ENCODE measurements at regions not wholly inside any gene's neighbourhood (a gene's known extent, or its start where the extent isn't known, plus 50 kb on each side); places are given as distances from the start of the nearest gene placed in this dataset.

DNA sequence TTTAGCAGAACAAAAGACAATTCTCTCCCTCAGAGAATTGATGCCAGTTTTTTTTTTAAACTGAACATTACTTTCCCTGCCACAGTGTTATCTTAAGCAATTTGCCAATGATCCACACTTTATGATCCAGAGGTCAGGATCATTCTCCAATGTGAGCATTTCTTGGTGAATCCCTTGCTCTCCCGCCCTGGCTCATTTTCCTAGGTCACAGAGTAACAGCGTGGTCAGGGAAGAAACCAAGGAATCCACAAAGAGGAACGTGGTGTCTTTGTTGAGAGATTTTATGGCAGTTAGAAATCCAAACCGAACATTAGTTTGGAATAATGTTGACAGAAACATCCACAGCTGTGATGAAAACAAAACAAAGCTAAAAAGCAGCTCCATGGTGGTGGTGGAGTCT is 250.3 kb downstream of the TTC32 start:
- TF ChIP-seq SIN3A (IDR thresholded peaks at IDR 0.05; ENCODE audit: borderline replicate concordance, insufficient read depth, low read length) (no peak), POLR2AphosphoS5 (IDR thresholded peaks at IDR 0.05; ENCODE audit: low read depth, low read length) (no peak), FOXP2 (optimal IDR thresholded peaks at IDR 0.05; ENCODE audit: borderline replicate concordance, extremely low read depth, extremely low read length, insufficient read depth) (no peak), TAF1 (IDR thresholded peaks at IDR 0.05; ENCODE audit: borderline replicate concordance, insufficient read depth, low read length) (no peak)
- TF ChIP-seq, protein P1, sequence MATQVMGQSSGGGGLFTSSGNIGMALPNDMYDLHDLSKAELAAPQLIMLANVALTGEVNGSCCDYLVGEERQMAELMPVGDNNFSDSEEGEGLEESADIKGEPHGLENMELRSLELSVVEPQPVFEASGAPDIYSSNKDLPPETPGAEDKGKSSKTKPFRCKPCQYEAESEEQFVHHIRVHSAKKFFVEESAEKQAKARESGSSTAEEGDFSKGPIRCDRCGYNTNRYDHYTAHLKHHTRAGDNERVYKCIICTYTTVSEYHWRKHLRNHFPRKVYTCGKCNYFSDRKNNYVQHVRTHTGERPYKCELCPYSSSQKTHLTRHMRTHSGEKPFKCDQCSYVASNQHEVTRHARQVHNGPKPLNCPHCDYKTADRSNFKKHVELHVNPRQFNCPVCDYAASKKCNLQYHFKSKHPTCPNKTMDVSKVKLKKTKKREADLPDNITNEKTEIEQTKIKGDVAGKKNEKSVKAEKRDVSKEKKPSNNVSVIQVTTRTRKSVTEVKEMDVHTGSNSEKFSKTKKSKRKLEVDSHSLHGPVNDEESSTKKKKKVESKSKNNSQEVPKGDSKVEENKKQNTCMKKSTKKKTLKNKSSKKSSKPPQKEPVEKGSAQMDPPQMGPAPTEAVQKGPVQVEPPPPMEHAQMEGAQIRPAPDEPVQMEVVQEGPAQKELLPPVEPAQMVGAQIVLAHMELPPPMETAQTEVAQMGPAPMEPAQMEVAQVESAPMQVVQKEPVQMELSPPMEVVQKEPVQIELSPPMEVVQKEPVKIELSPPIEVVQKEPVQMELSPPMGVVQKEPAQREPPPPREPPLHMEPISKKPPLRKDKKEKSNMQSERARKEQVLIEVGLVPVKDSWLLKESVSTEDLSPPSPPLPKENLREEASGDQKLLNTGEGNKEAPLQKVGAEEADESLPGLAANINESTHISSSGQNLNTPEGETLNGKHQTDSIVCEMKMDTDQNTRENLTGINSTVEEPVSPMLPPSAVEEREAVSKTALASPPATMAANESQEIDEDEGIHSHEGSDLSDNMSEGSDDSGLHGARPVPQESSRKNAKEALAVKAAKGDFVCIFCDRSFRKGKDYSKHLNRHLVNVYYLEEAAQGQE (IDR thresholded peaks at IDR 0.05; ENCODE audit: insufficient read depth in 1 of 2, low read depth in 2 of 2, low read length in 2 of 2): no peak

DNA sequence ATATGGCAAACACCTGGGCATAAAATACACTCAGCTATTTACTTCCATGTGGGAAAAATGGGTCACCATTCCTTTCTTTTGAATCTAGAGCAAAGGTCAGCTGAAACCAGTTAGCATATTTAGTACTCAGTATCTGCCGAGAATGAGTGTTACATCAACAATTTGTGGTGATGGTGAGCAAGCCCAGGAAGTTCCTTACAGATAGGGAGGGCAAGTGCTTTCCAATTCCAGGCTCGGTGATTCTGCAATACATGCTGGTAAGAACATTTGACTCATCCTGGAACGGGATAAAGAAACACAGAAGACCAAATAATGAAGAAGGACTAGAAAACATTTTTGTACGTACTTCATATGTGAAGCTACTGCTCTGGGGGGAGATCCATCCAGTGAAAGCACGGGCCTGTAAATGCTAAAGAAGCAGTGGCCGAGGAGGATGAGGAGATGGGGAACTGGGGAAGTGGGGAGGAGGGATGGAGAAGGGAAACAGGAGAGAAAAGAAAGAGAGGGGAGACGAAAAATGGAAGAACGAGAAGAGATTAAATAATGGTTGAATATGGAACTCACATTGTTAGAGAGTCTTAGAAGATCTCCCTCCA is 251.9 kb downstream of the TTC32 start:
- no peak for TF ChIP-seq TAF1 (IDR thresholded peaks at IDR 0.05; ENCODE audit: borderline replicate concordance, insufficient read depth, low read length)
- TF ChIP-seq FOXP2 (optimal IDR thresholded peaks at IDR 0.05; ENCODE audit: borderline replicate concordance, extremely low read depth, extremely low read length, insufficient read depth): no peak

DNA sequence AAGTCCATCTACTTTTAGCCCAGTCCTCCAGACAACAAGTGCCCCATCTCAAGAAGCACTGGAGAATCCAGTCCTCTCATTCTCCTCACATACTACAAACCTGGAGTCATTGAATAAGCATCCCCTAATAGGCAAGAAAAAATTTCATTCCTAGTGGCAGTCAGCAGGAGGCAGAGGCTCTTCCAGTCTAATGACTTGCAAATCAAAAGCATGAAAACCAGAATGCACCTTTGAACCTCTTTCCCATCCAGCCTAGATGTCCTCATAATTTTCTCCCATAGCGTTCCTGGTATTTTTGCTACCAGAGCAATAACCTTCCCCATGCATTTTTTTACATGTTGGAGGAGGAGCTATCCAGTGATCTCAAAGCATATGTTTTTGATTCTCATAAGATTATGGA is 252.6 kb downstream of the TTC32 start:
- no peak for TF ChIP-seq SIN3A (IDR thresholded peaks at IDR 0.05; ENCODE audit: borderline replicate concordance, insufficient read depth, low read length)
- TF ChIP-seq, protein P1 (IDR thresholded peaks at IDR 0.05; ENCODE audit: insufficient read depth in 1 of 2, low read depth in 2 of 2, low read length in 2 of 2): no peak
- no peak for TF ChIP-seq POLR2AphosphoS5 (IDR thresholded peaks at IDR 0.05; ENCODE audit: low read depth, low read length)
- no peak for TF ChIP-seq TAF1 (IDR thresholded peaks at IDR 0.05; ENCODE audit: borderline replicate concordance, insufficient read depth, low read length)
- no peak for TF ChIP-seq FOXP2 (optimal IDR thresholded peaks at IDR 0.05; ENCODE audit: borderline replicate concordance, extremely low read depth, extremely low read length, insufficient read depth)

DNA sequence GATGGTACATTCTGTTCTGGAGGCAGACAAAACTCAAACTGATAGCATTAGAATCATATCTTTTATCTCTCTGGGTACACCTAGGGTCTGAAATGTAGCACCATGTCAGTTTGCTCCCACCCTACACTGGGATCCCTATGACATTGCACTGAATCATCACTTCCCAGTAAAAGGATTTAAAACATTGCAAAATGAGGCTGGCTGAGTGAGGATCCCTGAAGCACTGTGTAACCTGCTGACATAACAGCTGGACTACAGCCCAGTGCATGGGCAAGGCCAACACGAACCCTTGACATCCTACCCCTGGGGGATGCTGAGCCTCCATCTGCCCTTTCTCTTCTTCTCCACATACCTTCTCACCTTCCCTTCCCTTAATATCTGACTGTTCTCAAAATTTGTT is 253.2 kb downstream of the TTC32 start:
- TF ChIP-seq, protein P1 (IDR thresholded peaks at IDR 0.05; ENCODE audit: insufficient read depth in 1 of 2, low read depth in 2 of 2, low read length in 2 of 2): no peak
- no peak for TF ChIP-seq FOXP2 (optimal IDR thresholded peaks at IDR 0.05; ENCODE audit: borderline replicate concordance, extremely low read depth, extremely low read length, insufficient read depth)

DNA sequence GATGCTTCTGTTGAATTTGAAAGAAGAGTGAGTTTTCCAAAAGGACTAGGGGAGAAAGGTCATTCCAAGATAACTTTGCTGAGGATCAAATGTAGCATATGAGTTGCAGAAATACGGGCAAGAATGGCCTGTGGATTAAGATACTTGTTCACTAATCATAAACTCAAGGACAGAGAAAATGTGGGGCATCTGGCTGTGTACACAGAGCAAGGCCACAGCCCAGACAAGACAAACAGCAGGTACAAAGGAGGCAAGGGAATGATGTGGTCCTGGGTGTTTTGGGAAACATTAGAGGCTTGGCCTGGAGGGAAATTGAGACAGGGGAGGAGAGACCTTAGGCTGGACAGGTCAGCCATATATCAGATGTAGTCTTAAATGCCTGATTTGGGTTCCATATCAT is 254.8 kb downstream of the TTC32 start:
- TF ChIP-seq SIN3A (IDR thresholded peaks at IDR 0.05; ENCODE audit: borderline replicate concordance, insufficient read depth, low read length): no peak

DNA sequence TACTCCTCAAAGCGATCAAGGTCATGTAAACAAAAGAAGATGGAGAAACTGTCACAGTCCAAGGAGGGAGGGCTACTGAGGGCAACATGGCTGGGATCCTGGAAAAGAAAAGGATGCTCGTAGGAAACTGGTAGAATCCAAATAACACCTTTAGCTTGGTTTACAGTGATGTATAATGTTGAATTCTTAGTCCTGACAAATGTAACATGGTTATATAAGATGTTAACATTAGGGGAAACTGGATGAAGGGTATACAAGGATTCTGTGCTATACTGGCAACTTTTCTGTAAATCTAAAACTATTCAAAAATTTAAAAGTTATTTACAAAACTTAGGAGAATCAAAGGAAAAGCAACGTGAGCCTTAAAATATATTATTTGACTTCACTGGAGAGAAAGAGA is 257.0 kb downstream of the TTC32 start:
- TF ChIP-seq FOXP2 (optimal IDR thresholded peaks at IDR 0.05; ENCODE audit: borderline replicate concordance, extremely low read depth, extremely low read length, insufficient read depth): no peak
- no peak for TF ChIP-seq POLR2AphosphoS5 (IDR thresholded peaks at IDR 0.05; ENCODE audit: low read depth, low read length)
- no peak for TF ChIP-seq TAF1 (IDR thresholded peaks at IDR 0.05; ENCODE audit: borderline replicate concordance, insufficient read depth, low read length)
- TF ChIP-seq, protein P1 (IDR thresholded peaks at IDR 0.05; ENCODE audit: insufficient read depth in 1 of 2, low read depth in 2 of 2, low read length in 2 of 2): no peak

Data from PFSK-1 (cell line).